NCI-H82 treated with DMSO at 0.1 percent for 48 hours (cell line): ENCODE measurements at regions not wholly inside any gene's neighbourhood (a gene's known extent, or its start where the extent isn't known, plus 50 kb on each side); places are given as distances from the start of the nearest gene placed in this dataset.
A peak's percentile ranks its signal among the peaks of the same experiment; 100 is the strongest.
"Not testable (repeated sequence)": the region's sequence is repeated elsewhere in the genome, so short reads cannot be mapped to it uniquely, and the experiment has no call there.

Experiments
- DNase-seq: peaks from one replicate; lab custom pipeline; 2025; ENCODE audit not compliant: unreplicated experiment; lab: John Stamatoyannopoulos, UW

DNA sequence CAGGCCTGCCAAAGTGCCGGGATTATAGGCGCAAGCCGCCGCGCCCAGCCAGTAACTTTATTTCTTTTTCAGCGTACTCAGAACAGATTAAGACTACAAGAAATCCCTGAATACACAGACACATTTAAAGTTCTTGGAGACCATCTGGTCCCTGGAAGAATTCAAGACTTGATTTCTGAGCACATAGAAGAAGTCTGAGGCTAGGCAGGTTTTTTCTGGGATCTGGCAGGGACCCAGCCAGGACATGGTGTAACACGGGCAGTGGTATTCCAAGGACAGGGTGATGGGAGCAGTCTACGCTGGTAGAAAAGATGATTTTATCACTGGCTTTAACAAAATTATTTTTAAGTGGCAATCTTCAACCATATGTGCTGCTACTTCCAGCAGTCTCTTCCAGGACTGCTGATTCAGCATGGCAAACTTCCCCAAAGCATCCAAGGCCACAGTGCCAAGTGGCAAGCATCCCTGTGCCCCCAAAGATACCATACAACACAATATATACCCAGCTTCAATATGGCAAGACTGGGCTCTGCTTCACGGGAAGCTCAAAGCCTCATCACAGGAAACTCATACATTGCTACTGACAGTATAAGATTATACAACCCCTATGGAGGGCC lies 105.2 kb upstream of the OR5AK2 start:
- DNase-seq: no peak

- no peak for DNase-seq
These were observed 112.0 kb upstream of the OR5AK2 start for GRCh38 chr11:56876621-56877275.

GRCh38 chr11:56855217-56855616 lies 106.7 kb upstream of the OR9G4 start:
- DNase-seq: no peak

- no peak for DNase-seq
These were observed 103.6 kb upstream of the OR9G4 start for GRCh38 chr11:56852131-56852530.

DNA sequence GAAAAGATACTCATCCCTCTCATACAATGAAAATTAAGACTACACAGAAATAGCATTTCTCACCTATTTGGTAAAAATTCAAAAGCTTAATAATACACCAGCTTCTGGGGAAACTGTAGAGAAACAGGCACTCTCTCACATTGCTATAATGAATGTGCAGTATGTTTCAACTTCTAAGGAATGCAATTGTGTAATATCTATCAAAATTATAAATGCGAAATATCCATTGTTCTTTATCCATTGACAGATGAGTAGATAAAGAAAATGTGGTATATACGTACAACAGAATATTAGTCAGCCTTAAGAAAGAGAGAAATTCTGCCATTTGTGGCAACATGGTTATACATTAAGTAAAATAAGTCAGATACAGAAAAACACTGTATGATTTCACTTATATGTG lies 101.4 kb upstream of the OR9G4 start:
- no peak for DNase-seq

DNA sequence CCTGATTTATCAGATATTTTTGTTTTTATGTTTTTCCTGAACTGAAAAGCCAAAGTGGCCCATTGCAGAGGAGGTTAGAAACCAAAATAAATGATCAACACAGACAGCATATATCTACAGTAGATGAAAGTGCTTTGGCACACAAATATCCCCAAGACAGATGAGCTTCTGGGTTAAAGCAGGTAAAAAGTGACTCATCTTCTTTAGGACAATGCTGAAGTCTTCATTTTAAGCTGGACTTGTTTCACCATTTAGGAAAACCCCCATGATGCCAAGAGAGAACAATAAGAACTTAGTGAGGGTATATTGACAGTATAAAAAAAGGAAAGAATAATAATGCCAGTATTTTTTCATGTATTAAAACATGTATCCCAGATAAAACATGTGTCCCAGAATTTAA lies 100.8 kb upstream of the OR9G4 start:
- no peak for DNase-seq

GRCh38 chr11:56848141-56848809 lies 99.8 kb upstream of the OR9G4 start:
- no peak for DNase-seq

GRCh38 chr11:56846631-56847576 lies 98.4 kb upstream of the OR9G4 start:
- no peak for DNase-seq

DNA sequence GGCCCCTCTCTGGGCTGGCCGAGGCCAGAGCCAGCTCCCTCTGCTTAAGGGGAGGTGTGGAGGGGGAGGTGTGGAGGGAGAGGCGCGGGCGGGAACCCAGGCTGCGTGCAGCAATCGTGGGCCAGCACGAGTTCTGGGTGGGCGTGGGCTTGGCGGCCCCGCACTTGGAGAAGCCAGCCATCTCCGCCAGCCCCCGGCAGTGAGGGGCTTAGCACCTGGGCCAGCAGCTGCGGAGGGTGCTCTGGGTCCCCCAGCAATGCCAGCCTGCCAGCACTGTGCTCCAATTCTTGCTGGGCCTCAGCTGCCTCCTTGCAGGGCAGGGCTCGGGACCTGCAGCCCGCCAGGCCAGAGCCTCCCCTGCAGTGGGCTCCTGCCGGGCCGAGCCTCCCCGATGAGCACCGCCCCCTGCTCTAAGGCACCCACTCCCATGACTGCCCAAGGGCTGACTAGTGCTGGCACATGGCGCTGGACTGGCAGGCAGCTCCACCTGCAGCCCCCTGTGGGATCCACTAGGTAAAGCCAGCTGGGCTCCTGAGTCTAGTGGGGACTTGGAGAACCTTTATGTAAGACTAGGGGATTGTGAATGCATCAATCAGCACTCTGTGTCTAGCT lies 96.7 kb upstream of the OR9G4 start:
- DNase-seq: no peak

GRCh38 chr11:56843816-56844215 lies 95.3 kb upstream of the OR9G4 start:
- no peak for DNase-seq

GRCh38 chr11:56842814-56843794 lies 94.6 kb upstream of the OR9G4 start:
- DNase-seq: no peak

DNA sequence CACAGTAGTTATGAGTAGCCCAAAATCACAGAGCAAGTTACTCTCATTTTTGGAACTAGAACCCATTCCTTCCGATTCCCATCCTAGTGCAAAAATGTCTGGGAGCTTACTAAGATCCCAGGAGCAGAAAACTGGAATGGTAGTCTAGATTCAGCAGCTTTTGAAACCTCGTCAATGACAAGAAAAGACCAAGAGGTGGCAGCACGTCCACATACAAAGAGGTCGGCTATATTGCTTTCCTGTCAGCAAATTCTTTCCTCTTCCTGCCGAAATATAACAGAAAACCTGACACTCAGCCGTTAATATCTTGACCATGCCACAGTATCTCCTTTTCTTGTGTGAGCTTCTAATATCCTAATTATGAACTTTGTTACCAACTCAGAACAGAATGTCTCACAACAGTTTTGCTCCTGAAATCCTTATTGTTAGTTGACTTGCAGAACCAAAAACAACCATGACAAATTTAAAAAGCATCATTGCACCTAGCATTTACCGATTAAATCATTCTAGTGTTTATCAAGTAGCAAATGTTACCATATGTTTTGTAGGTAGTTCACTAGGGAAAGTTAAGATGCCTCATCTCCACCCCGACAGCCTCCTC lies 92.8 kb upstream of the OR9G4 start:
- DNase-seq: peak; percentile 0

DNA sequence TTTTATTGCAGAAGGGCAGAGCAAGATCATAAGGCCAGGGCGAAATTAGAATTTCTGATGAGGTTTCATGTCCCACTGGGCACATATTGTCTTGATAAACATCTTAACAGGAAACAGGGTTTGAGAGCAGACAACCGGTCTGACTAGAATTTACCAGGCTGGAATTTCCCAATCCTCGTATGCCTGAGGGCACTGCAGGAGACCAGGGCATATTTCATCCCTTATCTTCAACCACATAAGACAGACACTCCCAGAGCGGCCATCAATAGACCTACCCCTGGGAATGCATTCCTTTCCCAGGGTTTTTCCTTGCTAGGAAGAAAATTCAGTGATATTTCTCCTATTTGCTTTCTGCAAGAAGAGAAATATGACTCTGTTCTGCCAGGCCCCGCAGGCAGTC lies 78.9 kb upstream of the OR9G4 start:
- not testable (repeated sequence) for DNase-seq

GRCh38 chr11:56819916-56820315 lies 71.4 kb upstream of the OR9G4 start:
- no peak for DNase-seq

DNA sequence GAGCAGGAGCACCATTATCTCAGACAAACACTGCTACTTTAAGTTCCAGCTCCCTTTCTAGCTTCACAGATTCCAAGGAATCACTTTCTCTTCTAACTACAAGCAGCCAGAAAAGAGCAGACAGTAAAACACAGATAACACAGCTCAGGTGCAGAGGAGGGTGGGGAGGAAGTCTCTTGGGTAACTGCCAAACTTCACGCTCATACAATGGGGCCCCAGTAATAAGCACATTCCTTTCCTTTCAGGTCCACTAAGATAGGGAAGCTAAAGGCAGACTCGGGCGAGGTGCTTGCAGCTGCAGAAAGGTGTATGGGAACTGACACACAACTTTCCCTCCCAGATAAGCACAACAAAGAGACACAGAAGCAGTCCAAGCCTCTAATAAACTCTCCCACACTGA lies 69.2 kb upstream of the OR9G4 start:
- no peak for DNase-seq

GRCh38 chr11:56816259-56816658 lies 67.8 kb upstream of the OR9G4 start:
- DNase-seq: no peak

- no peak for DNase-seq
These were observed 59.8 kb upstream of the OR9G4 start for GRCh38 chr11:56808326-56808725.

- DNase-seq: no peak
These were observed 51.3 kb upstream of the OR9G4 start for GRCh38 chr11:56799691-56800210.
